NCI-H82 treated with DMSO at 0.1 percent for 48 hours (cell line): ENCODE measurements at regions not wholly inside any gene's neighbourhood (a gene's known extent, or its start where the extent isn't known, plus 50 kb on each side); places are given as distances from the start of the nearest gene placed in this dataset.

Experiments used
- DNase-seq: peaks from one replicate; lab custom pipeline; 2025; ENCODE audit not compliant: unreplicated experiment; lab: John Stamatoyannopoulos, UW

GRCh38 chr11:33559567-33559966 is 141.1 kb downstream of the C11orf91 start:
- DNase-seq, result no peak

GRCh38 chr11:33558097-33558496 is 142.5 kb downstream of the C11orf91 start:
- DNase-seq, result no peak

GRCh38 chr11:33557201-33557600 is 143.4 kb downstream of the C11orf91 start:
- DNase-seq, result no peak

- DNase-seq, result no peak
These were observed 146.4 kb downstream of the C11orf91 start for GRCh38 chr11:33554219-33554618.

- peak; percentile 38 for DNase-seq
These were observed 147.1 kb downstream of the C11orf91 start for GRCh38 chr11:33553486-33553885.

- no peak for DNase-seq
These were observed 147.9 kb downstream of the C11orf91 start for GRCh38 chr11:33552756-33553155.

- DNase-seq, result no peak
These were observed 149.6 kb downstream of the C11orf91 start for GRCh38 chr11:33551051-33551450.

- DNase-seq, result no peak
These were observed 151.1 kb downstream of the C11orf91 start for GRCh38 chr11:33549483-33549882.

GRCh38 chr11:33545931-33546330 is 154.7 kb downstream of the C11orf91 start:
- no peak for DNase-seq

- DNase-seq, result no peak
These were observed 155.8 kb downstream of the C11orf91 start for GRCh38 chr11:33544593-33545373.

GRCh38 chr11:33543823-33544222 is 156.8 kb downstream of the C11orf91 start:
- DNase-seq, result no peak

- DNase-seq, result no peak
These were observed 157.7 kb downstream of the C11orf91 start for GRCh38 chr11:33542921-33543320.

- DNase-seq, result no peak
These were observed 159.4 kb downstream of the C11orf91 start for GRCh38 chr11:33540946-33541915.

GRCh38 chr11:33540427-33540826 is 160.2 kb downstream of the C11orf91 start:
- no peak for DNase-seq

- no peak for DNase-seq
These were observed 160.9 kb downstream of the C11orf91 start for GRCh38 chr11:33539751-33540150.

- DNase-seq, result no peak
These were observed 161.9 kb downstream of the C11orf91 start for GRCh38 chr11:33538726-33539125.

- no peak for DNase-seq
These were observed 164.4 kb downstream of the C11orf91 start for GRCh38 chr11:33536178-33536577.

GRCh38 chr11:33534575-33534974 is 166.1 kb downstream of the C11orf91 start:
- DNase-seq, result no peak

GRCh38 chr11:33533386-33534052 is 167.1 kb downstream of the C11orf91 start:
- DNase-seq, result no peak

GRCh38 chr11:33532720-33533385 is 167.8 kb downstream of the C11orf91 start:
- DNase-seq, result no peak

GRCh38 chr11:33532257-33532656 is 168.4 kb downstream of the C11orf91 start:
- no peak for DNase-seq
